Transverse colon (tissue), 4 donors: ENCODE measurements at regions not wholly inside any gene's neighbourhood (a gene's known extent, or its start where the extent isn't known, plus 50 kb on each side); places are given as distances from the start of the nearest gene placed in this dataset.

Experiments
- DNase-seq: peaks from one replicate; pipeline ENCODE4 v3.0.0-alpha.2; 2019
- H3K27ac ChIP-seq, 4 donors: fragments of 200-600 bp; sonication (generic); 2 replicates each; pipeline ENCODE4 v1.5.1; 2016 to 2018; ENCODE audit warnings: inconsistent platforms in 4 of 4
- H3K27me3 ChIP-seq: fragments of 200-600 bp; sonication (generic); 2 replicates; pipeline ENCODE4 v1.5.1; 2017; ENCODE audit warnings: inconsistent platforms
- H3K36me3 ChIP-seq, 4 donors: fragments of 200-600 bp; sonication (generic); 2 replicates each; pipeline ENCODE4 v1.5.1; 2017 to 2019; ENCODE audit warnings: inconsistent platforms in 4 of 4
- H3K4me1 ChIP-seq, 4 donors: fragments of 200-600 bp; sonication (generic); 2 replicates each; pipeline ENCODE4 v1.5.1; 2017 to 2020; ENCODE audit warnings: inconsistent platforms in 4 of 4
- H3K4me3 ChIP-seq, 4 donors: fragments of 200-600 bp; sonication (generic); 1 replicate in 1 of 4; 2 replicates in 3 of 4; pipeline versions ENCODE4 v1.5.1 to v1.6.1; 2017 to 2019; ENCODE audit warnings: inconsistent platforms in 4 of 4
- H3K9me3 ChIP-seq, 2 donors: fragments of 200-600 bp; sonication (generic); 2 replicates each; pipeline ENCODE4 v1.5.1; 2017 to 2019; ENCODE audit warnings: inconsistent platforms in 2 of 2
- EP300 ChIP-seq: sonication (generic); formaldehyde crosslinking; IDR thresholded peaks from one replicate; pipeline ENCODE4 v1.6.1; 2017; ENCODE audit warnings: antibody characterized with exemption, low read depth
- POLR2A ChIP-seq: fragments of 450-650 bp; IDR thresholded peaks from one replicate; pipeline ENCODE4 v1.6.1; 2016; ENCODE audit warnings: antibody characterized with exemption, mild to moderate bottlenecking, moderate library complexity
- POLR2AphosphoS5 ChIP-seq, 3 donors: sonication (generic); formaldehyde crosslinking; IDR thresholded peaks; one replicate each; pipeline ENCODE4 v1.6.1; 2016; ENCODE audit warnings: antibody characterized with exemption in 3 of 3
- WGBS, 2 donors: methylation state at CpG; one replicate each; pipeline ENCODE4 v1.1.5; 2018; ENCODE audit warnings: low coverage in 1 of 2; 5-methylcytosine and 5-hydroxymethylcytosine counted together
- in situ Hi-C, 4 donors: fragments of 200-750 bp; cut with MboI; loops; one replicate each; pipeline versions ENCODE4 v1.15.0 to v1.15.1; 2017; ENCODE audit warnings: low sequenced_read_pairs in 3 of 4, low pct_ligation_motif_present in 1 of 4, low pct_unique_long_range_greater_than_20kb in 1 of 4
- intact Hi-C: fragments of 100-400 bp; cut with DNase I; formaldehyde crosslinking; loops from one replicate; pipeline ENCODE4 v1.15.1; 2023; ENCODE audit warnings: low total_unique reads
- TF ChIP-seq, protein P1 (sequence below), 5 experiments: fragments of 200-600 bp in 3 of 5; fragments of 450-650 bp in 2 of 5; sonication (generic) in 3 of 5; IDR thresholded peaks; 1 replicate in 2 of 5; 2 replicates in 3 of 5; pipeline ENCODE4 v1.5.1; 2016 to 2017; ENCODE audit warnings: antibody characterized with exemption in 5 of 5, inconsistent platforms in 3 of 5, mild to moderate bottlenecking in 2 of 5, moderate library complexity in 1 of 5

DNA sequence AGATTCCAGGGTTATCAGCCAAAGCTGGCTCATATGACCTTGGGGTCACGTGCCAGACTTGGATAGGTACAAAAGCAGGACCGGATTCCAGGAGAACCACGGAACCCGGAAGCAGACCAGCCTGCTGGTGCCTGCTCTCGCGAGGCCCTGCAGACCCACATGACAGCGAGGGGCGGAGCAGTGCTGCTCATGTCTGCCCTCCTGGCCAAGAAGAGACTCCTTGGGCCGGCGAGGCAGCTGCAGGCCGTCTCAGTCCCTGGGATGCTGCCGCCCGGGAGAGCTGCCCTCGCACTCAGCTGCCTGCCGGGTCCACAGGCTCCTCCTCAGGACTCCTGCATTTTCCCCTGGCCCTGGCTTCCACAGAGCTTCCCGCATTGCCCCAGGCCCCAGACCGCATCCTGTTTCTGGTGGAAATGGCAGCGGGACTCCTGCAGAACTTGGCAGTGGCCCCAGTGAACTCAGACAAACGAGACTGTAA lies 739.5 kb downstream of the SOCS6 start:
- Histone ChIP-seq H3K9me3 (no peaks in the 10 kb centered on the region), H3K4me3 (no peak overlapping the region), H3K4me1 (no peaks in the 10 kb centered on the region), H3K36me3 (no peaks in the 10 kb centered on the region), H3K27me3 (no peaks in the 10 kb centered on the region), H3K27ac (no peak overlapping the region)
- in situ Hi-C loops (no loop called here), intact Hi-C loops (loop anchor here (10.0 kb wide), 1 partner anchor 64 kb away; no protein-coding TSS in a partner anchor)
- TF ChIP-seq EP300 (no peak), POLR2A (no peak), POLR2AphosphoS5 (IDR thresholded peaks at IDR 0.05) (no peak)
- TF ChIP-seq, protein P1, sequence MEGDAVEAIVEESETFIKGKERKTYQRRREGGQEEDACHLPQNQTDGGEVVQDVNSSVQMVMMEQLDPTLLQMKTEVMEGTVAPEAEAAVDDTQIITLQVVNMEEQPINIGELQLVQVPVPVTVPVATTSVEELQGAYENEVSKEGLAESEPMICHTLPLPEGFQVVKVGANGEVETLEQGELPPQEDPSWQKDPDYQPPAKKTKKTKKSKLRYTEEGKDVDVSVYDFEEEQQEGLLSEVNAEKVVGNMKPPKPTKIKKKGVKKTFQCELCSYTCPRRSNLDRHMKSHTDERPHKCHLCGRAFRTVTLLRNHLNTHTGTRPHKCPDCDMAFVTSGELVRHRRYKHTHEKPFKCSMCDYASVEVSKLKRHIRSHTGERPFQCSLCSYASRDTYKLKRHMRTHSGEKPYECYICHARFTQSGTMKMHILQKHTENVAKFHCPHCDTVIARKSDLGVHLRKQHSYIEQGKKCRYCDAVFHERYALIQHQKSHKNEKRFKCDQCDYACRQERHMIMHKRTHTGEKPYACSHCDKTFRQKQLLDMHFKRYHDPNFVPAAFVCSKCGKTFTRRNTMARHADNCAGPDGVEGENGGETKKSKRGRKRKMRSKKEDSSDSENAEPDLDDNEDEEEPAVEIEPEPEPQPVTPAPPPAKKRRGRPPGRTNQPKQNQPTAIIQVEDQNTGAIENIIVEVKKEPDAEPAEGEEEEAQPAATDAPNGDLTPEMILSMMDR (IDR thresholded peaks at IDR 0.05) = no peak
- 84% methylated on average over 19 of the region's 19 CpGs; no CpG with 5 or more reads in 1 of the 2 donors for WGBS, 2 donors
- no peak for DNase-seq

- Histone ChIP-seq H3K4me3 (no peak overlapping the region), H3K4me1 (no peaks in the 10 kb centered on the region), H3K36me3 (no peaks in the 10 kb centered on the region), H3K9me3 (no peaks in the 10 kb centered on the region), H3K27me3 (no peaks in the 10 kb centered on the region), H3K27ac (no peak overlapping the region)
- intact Hi-C loops = loop anchor here (10.0 kb wide), 1 partner anchor 63 kb away; no protein-coding TSS in a partner anchor
- WGBS, 2 donors = 87% methylated on average over 4 of the region's 4 CpGs; no CpG with 5 or more reads in 1 of the 2 donors
- DNase-seq = no peak
- no peak for TF ChIP-seq POLR2AphosphoS5 (IDR thresholded peaks at IDR 0.05)
- TF ChIP-seq, protein P1 (IDR thresholded peaks at IDR 0.05) = no peak
- TF ChIP-seq EP300 = no peak
- no peak for TF ChIP-seq POLR2A
- in situ Hi-C loops = no loop called here
Measured at GRCh38 chr18:71027531-71027930, 738.7 kb downstream of the SOCS6 start.

- WGBS, 2 donors = 71 to 80% methylated on average over 6 of the region's 6 CpGs
- H3K36me3 ChIP-seq = no peaks in the 10 kb centered on the region
- no peaks in the 10 kb centered on the region for H3K9me3 ChIP-seq
- in situ Hi-C loops (no loop called here), intact Hi-C loops (loop anchor here (10.0 kb wide), 1 partner anchor 61 kb away; no protein-coding TSS in a partner anchor)
- H3K27ac ChIP-seq = no peak overlapping the region
- no peak for DNase-seq
- TF ChIP-seq POLR2A = no peak
- no peak for TF ChIP-seq POLR2AphosphoS5 (IDR thresholded peaks at IDR 0.05)
- TF ChIP-seq, protein P1 (IDR thresholded peaks at IDR 0.05) = no peak
- TF ChIP-seq EP300 = no peak
- no peaks in the 10 kb centered on the region for H3K4me1 ChIP-seq
- H3K4me3 ChIP-seq = no peak overlapping the region
- H3K27me3 ChIP-seq = no peaks in the 10 kb centered on the region
Measured at GRCh38 chr18:71025505-71026225, 736.8 kb downstream of the SOCS6 start.

- 85 to 86% methylated on average over 1 of the region's 1 CpG for WGBS, 2 donors
- H3K36me3 ChIP-seq = no peaks in the 10 kb centered on the region
- H3K4me3 ChIP-seq = no peak overlapping the region
- TF ChIP-seq, protein P1 (IDR thresholded peaks at IDR 0.05) = no peak
- TF ChIP-seq POLR2A (no peak), EP300 (no peak), POLR2AphosphoS5 (IDR thresholded peaks at IDR 0.05) (no peak)
- no peaks in the 10 kb centered on the region for H3K4me1 ChIP-seq
- H3K27ac ChIP-seq = no peak overlapping the region
- intact Hi-C loops (loop anchor here (10.0 kb wide), 1 partner anchor 58 kb away; no protein-coding TSS in a partner anchor), in situ Hi-C loops (no loop called here)
- DNase-seq = no peak
- no peaks in the 10 kb centered on the region for H3K27me3 ChIP-seq
- H3K9me3 ChIP-seq = peaks cover 0 to 2% of the 10 kb centered on the region in 2 donors
Measured at GRCh38 chr18:71022389-71022788, 733.5 kb downstream of the SOCS6 start.
